Adrenal gland (tissue), 9 donors: ENCODE measurements at regions not wholly inside any gene's neighbourhood (a gene's known extent, or its start where the extent isn't known, plus 50 kb on each side); places are given as distances from the start of the nearest gene placed in this dataset.

Experiments
- DNase-seq, 7 donors: peaks; one replicate each; pipeline ENCODE4 v3.0.0-alpha.2; 2019 to 2020
- H3K27ac ChIP-seq, 5 donors: fragments of 200-600 bp; sonication (generic) in 4 of 5; 1 replicate in 3 of 5; 2 replicates in 2 of 5; pipeline versions ENCODE4 v1.5.1 to v1.8.0; 2016 to 2020; ENCODE audit warnings: mild to moderate bottlenecking in 1 of 5
- H3K27me3 ChIP-seq: fragments of 200-600 bp; 2 replicates; pipeline ENCODE4 v1.8.0; 2021
- H3K36me3 ChIP-seq, 2 donors: fragments of 200-600 bp; replicated peaks in 1 of 2; 1 replicate in 1 of 2; 2 replicates in 1 of 2; pipeline versions ENCODE4 v1.5.1 to v1.8.0; 2018 to 2022
- H3K4me1 ChIP-seq, 2 donors: fragments of 200-600 bp; replicated peaks in 1 of 2; 1 replicate in 1 of 2; 2 replicates in 1 of 2; pipeline versions ENCODE4 v1.5.1 to v1.8.0; 2018 to 2021
- H3K4me3 ChIP-seq, 4 donors: fragments of 200-600 bp; sonication (generic) in 3 of 4; one replicate each; pipeline ENCODE4 v1.5.1; 2016 to 2018
- H3K9me3 ChIP-seq, 3 donors: fragments of 200-600 bp; sonication (generic) in 1 of 3; replicated peaks in 1 of 3; 1 replicate in 2 of 3; 2 replicates in 1 of 3; pipeline versions ENCODE4 v1.5.1 to v1.8.0; 2016 to 2021
- CTCF ChIP-seq, 6 experiments: fragments of 450-650 bp in 4 of 6; fragments of 200-600 bp in 2 of 6; sonication (generic) in 1 of 6; IDR thresholded peaks; 1 replicate in 5 of 6; 2 replicates in 1 of 6; pipeline versions ENCODE4 v1.5.1 to v1.8.0; 2016 to 2021; ENCODE audit warnings: antibody characterized with exemption in 6 of 6, mild to moderate bottlenecking in 2 of 6, moderate library complexity in 1 of 6
- POLR2A ChIP-seq, 2 donors: fragments of 450-650 bp; IDR thresholded peaks; one replicate each; pipeline ENCODE4 v1.6.1; 2017; ENCODE audit warnings: antibody characterized with exemption in 2 of 2, mild to moderate bottlenecking in 2 of 2, moderate library complexity in 1 of 2
- WGBS, 4 donors: extraction: QIAGEN DNeasy Blood & Tissue Kit in 2 of 4; methylation state at CpG; one replicate each; pipeline versions ENCODE4 v1.1.5 to v1.1.7; 2013 to 2017; 5-methylcytosine and 5-hydroxymethylcytosine counted together
- intact Hi-C, 2 donors: fragments of 100-400 bp; cut with DNase I; formaldehyde crosslinking; loops; one replicate each; pipeline versions ENCODE4 v1.14.1 to v1.15.0; 2022 to 2023
- donor health status: healthy with polysubstance abuse.
- donor health status: Bipolar disorder and iron deficiency.
- donor health status: DM: yes; HTN: yes; CAD: no.
- donor health status: DM: no; HTN: no; CAD: no.
- donor health status: DM: no; HTN: no; CAD: no.

GRCh38 chr3:35849496-35849895 is 210.2 kb downstream of the ARPP21 start:
- TF ChIP-seq CTCF (IDR thresholded peaks at IDR 0.05) (no peak), POLR2A (IDR thresholded peaks at IDR 0.05) (no peak)
- no peaks in the 10 kb centered on the region for H3K4me1 ChIP-seq
- H3K9me3 ChIP-seq, result no peaks in the 10 kb centered on the region
- H3K27me3 ChIP-seq, result no peaks in the 10 kb centered on the region
- intact Hi-C loops, result no loop called here
- H3K4me3 ChIP-seq, result no peak overlapping the region
- WGBS, 4 donors, result 79 to 84% (median 80%) methylated on average over 4 of the region's 4 CpGs
- H3K36me3 ChIP-seq, result no peaks in the 10 kb centered on the region
- no peak for DNase-seq
- H3K27ac ChIP-seq, result no peak overlapping the region

- no peak for DNase-seq
- intact Hi-C loops, result no loop called here
- WGBS, 4 donors, result 70 to 81% (median 80%) methylated on average over 1 of the region's 1 CpG
- TF ChIP-seq CTCF (IDR thresholded peaks at IDR 0.05) (no peak), POLR2A (IDR thresholded peaks at IDR 0.05) (no peak)
- H3K36me3 ChIP-seq, result no peaks in the 10 kb centered on the region
- H3K9me3 ChIP-seq, result no peaks in the 10 kb centered on the region
- H3K27me3 ChIP-seq, result no peaks in the 10 kb centered on the region
- no peak overlapping the region for H3K27ac ChIP-seq
- no peak overlapping the region for H3K4me3 ChIP-seq
- no peaks in the 10 kb centered on the region for H3K4me1 ChIP-seq
These were observed 210.6 kb downstream of the ARPP21 start for GRCh38 chr3:35849963-35850362.

GRCh38 chr3:35857004-35857403 is 217.7 kb downstream of the ARPP21 start:
- DNase-seq, result no peak
- no peak overlapping the region for H3K4me3 ChIP-seq
- H3K9me3 ChIP-seq, result no peaks in the 10 kb centered on the region
- WGBS, 4 donors, result 69 to 77% (median 72%) methylated on average over 3 of the region's 3 CpGs
- H3K4me1 ChIP-seq, result no peaks in the 10 kb centered on the region
- intact Hi-C loops, result no loop called here
- H3K27ac ChIP-seq, result no peak overlapping the region
- no peak for TF ChIP-seq POLR2A (IDR thresholded peaks at IDR 0.05)
- TF ChIP-seq CTCF (IDR thresholded peaks at IDR 0.05), result no peak
- H3K27me3 ChIP-seq, result no peaks in the 10 kb centered on the region
- H3K36me3 ChIP-seq, result no peaks in the 10 kb centered on the region

- H3K4me1 ChIP-seq, result no peaks in the 10 kb centered on the region
- intact Hi-C loops, result no loop called here
- H3K27ac ChIP-seq, result no peak overlapping the region
- no peak overlapping the region for H3K4me3 ChIP-seq
- DNase-seq, result no peak
- TF ChIP-seq POLR2A (IDR thresholded peaks at IDR 0.05) (no peak), CTCF (IDR thresholded peaks at IDR 0.05) (no peak)
- no peaks in the 10 kb centered on the region for H3K9me3 ChIP-seq
- no peaks in the 10 kb centered on the region for H3K36me3 ChIP-seq
- 73 to 91% (median 78%) methylated on average over 4 of the region's 4 CpGs for WGBS, 4 donors
- H3K27me3 ChIP-seq, result no peaks in the 10 kb centered on the region
These were observed 222.7 kb downstream of the ARPP21 start for GRCh38 chr3:35862057-35862456.
